Naive thymus-derived CD4-positive, alpha-beta T cell (primary cell): ENCODE measurements at regions not wholly inside any gene's neighbourhood (a gene's known extent, or its start where the extent isn't known, plus 50 kb on each side); places are given as distances from the start of the nearest gene placed in this dataset.
A peak's percentile ranks its signal among the peaks of the same experiment; 100 is the strongest.

Experiments used
- ATAC-seq: fragments of 150-1000 bp; cut with Tn5 transposase; 2 replicates; pipeline ENCODE4 v1.10.0; 2021; ENCODE audit warnings: mild to moderate bottlenecking, moderate library complexity
- CTCF ChIA-PET: fragments of 350-600 bp; sonication (Branson Sonifier 250); formaldehyde crosslinking; loops from one replicate; lab custom pipeline; 2021; ENCODE audit warnings: antibody characterized with exemption; lab: Charles Lee
- POLR2A ChIA-PET: fragments of 350-600 bp; sonication (Branson Sonifier 250); formaldehyde crosslinking; loops from one replicate; lab custom pipeline; 2021; ENCODE audit warnings: antibody characterized with exemption, inconsistent platforms; lab: Charles Lee
- DNase-seq, 9 donors: peaks; one replicate each; pipeline versions ENCODE4 v3.0.0 to v3.0.0-alpha.2; 2020 to 2022; ENCODE audit warnings: mixed read lengths in 1 of 9
- H3K27ac ChIP-seq: one replicate; pipeline ENCODE4 v1.7.0; 2013; ENCODE audit warnings: mild to moderate bottlenecking, low read depth, low read length, moderate library complexity
- H3K27me3 ChIP-seq, 2 donors: one replicate each; pipeline ENCODE4 v1.7.0; 2013; ENCODE audit warnings: low read length in 2 of 2, mild to moderate bottlenecking in 2 of 2, moderate library complexity in 2 of 2; ENCODE audit not compliant: control insufficient read depth in 2 of 2, insufficient read depth in 2 of 2
- H3K36me3 ChIP-seq, 3 experiments: 1 replicate in 2 of 3; 2 replicates in 1 of 3; pipeline ENCODE4 v1.7.0; 2013; ENCODE audit warnings: low read length in 3 of 3, mild to moderate bottlenecking in 3 of 3, moderate library complexity in 1 of 3; ENCODE audit not compliant: insufficient read depth in 3 of 3, control insufficient read depth in 2 of 3
- H3K4me1 ChIP-seq, 2 donors: one replicate each; pipeline ENCODE4 v1.7.0; 2013; ENCODE audit warnings: low read length in 2 of 2, mild to moderate bottlenecking in 2 of 2, moderate library complexity in 1 of 2; ENCODE audit not compliant: control insufficient read depth in 2 of 2, insufficient read depth in 2 of 2
- H3K4me3 ChIP-seq: 2 replicates; pipeline ENCODE4 v1.7.0; 2013; ENCODE audit warnings: mild to moderate bottlenecking, low read length
- H3K9me3 ChIP-seq, 3 experiments: 1 replicate in 2 of 3; 2 replicates in 1 of 3; pipeline ENCODE4 v1.7.0; 2013; ENCODE audit warnings: low read length in 3 of 3; ENCODE audit not compliant: control insufficient read depth in 2 of 3
- H3K27ac Mint-ChIP-seq, 9 donors: one replicate each; pipeline ENCODE4 v1.8.0; 2020 to 2022; ENCODE audit warnings: mixed read lengths in 9 of 9, mild to moderate bottlenecking in 8 of 9, moderate library complexity in 5 of 9, inconsistent platforms in 2 of 9
- H3K27me3 Mint-ChIP-seq, 5 donors: one replicate each; pipeline ENCODE4 v1.8.0; 2021 to 2022; ENCODE audit warnings: mixed read lengths in 5 of 5, mild to moderate bottlenecking in 1 of 5
- H3K36me3 Mint-ChIP-seq, 5 donors: one replicate each; pipeline ENCODE4 v1.8.0; 2020 to 2022; ENCODE audit warnings: mixed read lengths in 5 of 5, mild to moderate bottlenecking in 3 of 5, inconsistent platforms in 1 of 5
- H3K4me1 Mint-ChIP-seq, 7 donors: one replicate each; pipeline ENCODE4 v1.8.0; 2020 to 2022; ENCODE audit warnings: mixed read lengths in 7 of 7, mild to moderate bottlenecking in 3 of 7, inconsistent platforms in 1 of 7
- H3K4me3 Mint-ChIP-seq, 10 donors: one replicate each; pipeline ENCODE4 v1.8.0; 2020 to 2022; ENCODE audit warnings: mild to moderate bottlenecking in 10 of 10, mixed read lengths in 10 of 10, moderate library complexity in 6 of 10, inconsistent platforms in 2 of 10
- H3K9me3 Mint-ChIP-seq, 11 donors: one replicate each; pipeline ENCODE4 v1.8.0; 2020 to 2022; ENCODE audit warnings: mixed read lengths in 11 of 11, mild to moderate bottlenecking in 4 of 11, inconsistent platforms in 1 of 11, moderate library complexity in 1 of 11
- intact Hi-C, 2 donors: fragments of 100-400 bp; cut with micrococcal nuclease; formaldehyde crosslinking; loops; one replicate each; pipeline ENCODE4 v1.15.1; 2023

DNA sequence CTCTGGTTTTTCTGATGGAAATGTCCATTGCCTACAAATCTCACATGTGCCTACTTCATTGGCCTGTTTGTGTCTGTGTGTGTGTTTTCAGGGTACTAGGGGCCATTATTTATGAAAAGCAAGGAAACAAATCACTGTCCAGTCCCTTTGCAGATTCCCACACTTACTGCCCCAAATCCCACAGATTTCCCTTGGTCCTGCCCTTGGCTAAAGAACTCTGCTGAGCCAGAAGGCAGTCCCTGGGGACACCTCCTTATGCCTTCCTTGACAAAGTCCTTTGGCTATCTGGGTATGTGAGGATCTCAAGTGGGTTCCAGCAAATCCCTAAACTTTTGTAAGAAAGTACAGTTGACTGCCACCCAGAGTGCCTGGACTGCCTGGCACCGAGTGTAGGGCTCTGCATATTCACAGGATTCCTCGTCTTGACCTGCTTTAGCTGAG is 388.1 kb downstream of the BCAT1 start:
- peaks cover 0 to 12% (median 0%) of the 10 kb centered on the region in 5 donors for H3K36me3 Mint-ChIP-seq
- no peak overlapping the region for H3K27ac Mint-ChIP-seq
- ATAC-seq (no peak), DNase-seq (no peak)
- peaks cover 0 to 4% (median 0%) of the 10 kb centered on the region in 11 donors for H3K9me3 Mint-ChIP-seq
- intact Hi-C loops: loop anchor here in 1 of 2 donors (5.0 kb wide), 1 partner anchor 276 kb away; no protein-coding TSS in a partner anchor
- POLR2A ChIA-PET: no interaction called here
- CTCF ChIA-PET: no interaction called here
- no peaks in the 10 kb centered on the region for H3K4me1 ChIP-seq
- peak overlapping the region; percentile 63 to 93 (median 80) for H3K4me3 Mint-ChIP-seq
- no peaks in the 10 kb centered on the region for H3K36me3 ChIP-seq
- H3K27me3 Mint-ChIP-seq: peaks cover 66 to 76% (median 70%) of the 10 kb centered on the region in 5 donors
- no peaks in the 10 kb centered on the region for H3K9me3 ChIP-seq
- H3K4me3 ChIP-seq: no peak overlapping the region
- peaks cover 0 to 8% of the 10 kb centered on the region in 2 donors for H3K27me3 ChIP-seq
- peaks cover 14 to 31% (median 25%) of the 10 kb centered on the region in 7 donors for H3K4me1 Mint-ChIP-seq
- no peak overlapping the region for H3K27ac ChIP-seq

DNA sequence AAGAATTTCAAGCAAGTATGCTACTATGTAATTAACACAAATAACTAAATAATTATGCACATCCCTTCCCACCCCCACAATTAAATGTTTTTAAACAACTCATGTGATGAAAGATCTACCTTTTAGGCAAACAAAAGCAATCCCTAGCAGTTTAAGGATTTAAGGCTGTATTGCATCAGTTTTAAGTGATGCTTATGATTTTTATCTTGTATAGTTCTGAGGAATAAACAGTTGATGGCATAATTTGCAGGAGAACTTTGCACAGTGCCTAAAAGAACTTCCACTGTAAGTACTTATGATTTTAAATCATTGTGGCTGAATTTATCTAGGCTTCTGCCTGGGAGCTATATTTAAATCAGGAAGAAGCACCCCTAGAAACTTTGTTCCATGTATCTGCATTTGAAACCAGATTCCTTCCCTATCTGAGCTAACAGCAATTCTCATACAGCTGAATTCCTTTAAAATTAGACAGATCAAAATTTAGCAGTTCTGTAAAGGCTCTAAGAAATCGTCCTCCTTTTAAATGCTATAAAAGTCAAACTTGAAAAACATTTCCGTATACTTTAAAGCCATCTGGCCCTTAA is 388.6 kb downstream of the BCAT1 start:
- H3K27ac ChIP-seq: no peak overlapping the region
- CTCF ChIA-PET: interaction anchor here (0.5 kb wide), 1 partner anchor 51 kb away, joined by 4 read pairs; no protein-coding TSS in a partner anchor
- peaks cover 60 to 71% (median 66%) of the 10 kb centered on the region in 5 donors for H3K27me3 Mint-ChIP-seq
- intact Hi-C loops: loop anchor here in 1 of 2 donors (5.0 kb wide), 1 partner anchor 277 kb away; no protein-coding TSS in a partner anchor
- no peak overlapping the region for H3K27ac Mint-ChIP-seq
- peaks cover 0 to 4% of the 10 kb centered on the region in 2 donors for H3K27me3 ChIP-seq
- no peak overlapping the region for H3K4me3 ChIP-seq
- peaks cover 0 to 4% (median 0%) of the 10 kb centered on the region in 11 donors for H3K9me3 Mint-ChIP-seq
- H3K4me1 Mint-ChIP-seq: peaks cover 14 to 31% (median 25%) of the 10 kb centered on the region in 7 donors
- DNase-seq: no peak
- H3K36me3 Mint-ChIP-seq: peaks cover 0 to 12% (median 0%) of the 10 kb centered on the region in 5 donors
- no peak for ATAC-seq
- no peaks in the 10 kb centered on the region for H3K4me1 ChIP-seq
- H3K9me3 ChIP-seq: no peaks in the 10 kb centered on the region
- POLR2A ChIA-PET: no interaction called here
- no peaks in the 10 kb centered on the region for H3K36me3 ChIP-seq
- H3K4me3 Mint-ChIP-seq: peak overlapping the region in 2 of 10 donors; percentile 63 to 83

DNA sequence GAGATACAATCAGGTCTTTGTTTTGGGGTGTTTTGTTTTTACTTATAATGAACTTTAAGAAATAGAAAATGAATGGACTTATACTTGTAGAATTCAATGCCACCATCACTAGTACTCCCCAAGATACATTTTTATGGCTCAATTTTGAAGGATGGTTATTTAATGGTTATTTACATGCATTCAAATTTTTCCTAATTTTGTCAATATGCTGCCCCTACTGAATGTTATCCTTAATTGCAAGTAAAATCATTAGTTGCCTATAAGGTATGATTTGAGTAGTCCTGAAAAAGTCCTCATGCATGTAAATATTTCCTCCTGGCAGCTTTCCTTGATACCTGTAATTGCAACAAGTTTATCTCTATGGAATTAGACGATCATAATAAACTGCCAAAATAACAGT is 391.2 kb downstream of the BCAT1 start:
- Histone ChIP-seq H3K27me3 (no peaks in the 10 kb centered on the region), H3K4me1 (no peaks in the 10 kb centered on the region), H3K27ac (no peak overlapping the region), H3K9me3 (no peaks in the 10 kb centered on the region), H3K4me3 (no peak overlapping the region), H3K36me3 (no peaks in the 10 kb centered on the region)
- CTCF ChIA-PET: no interaction called here
- intact Hi-C loops: no loop called here
- Mint-ChIP-seq H3K4me3 (no peak overlapping the region), H3K36me3 (peaks cover 0 to 12% (median 0%) of the 10 kb centered on the region in 5 donors), H3K27ac (no peak overlapping the region), H3K4me1 (peaks cover 8 to 17% (median 15%) of the 10 kb centered on the region in 7 donors), H3K9me3 (peaks cover 0 to 9% (median 0%) of the 10 kb centered on the region in 11 donors), H3K27me3 (peaks cover 37 to 51% (median 49%) of the 10 kb centered on the region in 5 donors)
- DNase-seq (no peak), ATAC-seq (no peak)
- POLR2A ChIA-PET: no interaction called here

DNA sequence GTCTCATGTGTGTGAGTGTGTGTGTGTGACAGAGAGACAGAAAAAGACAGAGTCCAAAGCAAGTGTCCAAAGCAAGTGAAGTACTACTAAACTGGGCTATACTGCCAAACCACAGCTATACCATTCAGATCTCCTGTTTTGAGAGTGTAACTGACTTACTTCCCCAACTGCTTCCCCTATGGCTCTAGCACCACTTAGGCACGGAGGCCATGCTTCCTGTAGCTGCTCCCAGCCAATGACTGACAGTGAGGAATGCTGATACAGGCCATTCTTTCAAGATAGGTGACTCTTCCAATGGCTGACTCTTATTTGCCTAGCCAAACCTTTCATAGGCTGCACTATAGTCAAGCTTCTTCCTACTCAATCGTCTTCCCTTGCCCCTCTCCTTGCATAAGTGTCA is 393.2 kb downstream of the BCAT1 start:
- Histone ChIP-seq H3K9me3 (no peaks in the 10 kb centered on the region), H3K36me3 (no peaks in the 10 kb centered on the region), H3K27me3 (no peaks in the 10 kb centered on the region), H3K4me3 (no peak overlapping the region), H3K4me1 (no peaks in the 10 kb centered on the region), H3K27ac (no peak overlapping the region)
- Mint-ChIP-seq H3K4me3 (no peak overlapping the region), H3K36me3 (peaks cover 0 to 5% (median 0%) of the 10 kb centered on the region in 5 donors), H3K4me1 (no peaks in the 10 kb centered on the region), H3K9me3 (peaks cover 0 to 9% (median 1%) of the 10 kb centered on the region in 11 donors), H3K27ac (no peak overlapping the region), H3K27me3 (peaks cover 19 to 32% (median 31%) of the 10 kb centered on the region in 5 donors)
- ChIA-PET POLR2A (no interaction called here), CTCF (no interaction called here)
- ATAC-seq (no peak), DNase-seq (no peak)
- intact Hi-C loops: no loop called here

DNA sequence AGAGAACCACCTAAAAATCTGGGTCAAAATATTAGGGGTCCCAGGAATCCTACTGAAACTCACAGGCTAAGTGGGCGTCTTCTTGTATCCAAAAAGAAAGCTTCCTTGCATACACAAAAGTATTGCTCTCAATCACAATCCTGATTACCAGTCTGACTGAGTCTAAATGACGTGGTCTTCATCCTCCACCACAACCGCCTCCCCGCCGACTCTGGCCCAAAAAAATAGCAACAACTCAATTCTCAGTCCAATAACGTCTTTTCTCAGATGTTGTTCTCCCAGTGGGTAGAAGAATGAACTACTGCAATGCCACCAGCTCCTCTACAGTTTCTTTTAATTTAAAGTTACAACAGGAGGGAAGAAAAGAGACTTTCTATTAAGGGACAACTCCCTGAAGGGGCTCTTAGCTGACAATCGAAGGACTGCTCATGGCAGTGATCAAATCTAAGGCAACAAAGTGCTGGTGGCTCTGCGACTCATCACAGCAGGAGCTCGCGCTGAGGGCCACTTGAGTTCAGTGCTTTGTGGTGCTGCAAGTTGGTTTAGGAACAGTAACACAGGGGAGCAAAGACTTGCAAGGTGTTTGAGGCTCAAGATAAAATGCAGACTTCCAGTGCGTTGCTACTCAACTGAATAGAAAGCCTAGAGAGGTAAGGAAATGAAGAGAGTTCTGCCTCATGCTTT is 394.1 kb downstream of the BCAT1 start:
- no peak overlapping the region for H3K27ac ChIP-seq
- H3K27ac Mint-ChIP-seq: no peak overlapping the region
- no peaks in the 10 kb centered on the region for H3K4me1 ChIP-seq
- H3K9me3 Mint-ChIP-seq: peaks cover 0 to 9% (median 1%) of the 10 kb centered on the region in 11 donors
- no peak for DNase-seq
- POLR2A ChIA-PET: no interaction called here
- H3K4me3 Mint-ChIP-seq: no peak overlapping the region
- no peaks in the 10 kb centered on the region for H3K27me3 ChIP-seq
- peaks cover 9 to 23% (median 21%) of the 10 kb centered on the region in 5 donors for H3K27me3 Mint-ChIP-seq
- intact Hi-C loops: no loop called here
- peaks cover 0 to 3% (median 0%) of the 10 kb centered on the region in 5 donors for H3K36me3 Mint-ChIP-seq
- CTCF ChIA-PET: no interaction called here
- no peak overlapping the region for H3K4me3 ChIP-seq
- ATAC-seq: no peak
- no peaks in the 10 kb centered on the region for H3K4me1 Mint-ChIP-seq
- no peaks in the 10 kb centered on the region for H3K9me3 ChIP-seq
- no peaks in the 10 kb centered on the region for H3K36me3 ChIP-seq

DNA sequence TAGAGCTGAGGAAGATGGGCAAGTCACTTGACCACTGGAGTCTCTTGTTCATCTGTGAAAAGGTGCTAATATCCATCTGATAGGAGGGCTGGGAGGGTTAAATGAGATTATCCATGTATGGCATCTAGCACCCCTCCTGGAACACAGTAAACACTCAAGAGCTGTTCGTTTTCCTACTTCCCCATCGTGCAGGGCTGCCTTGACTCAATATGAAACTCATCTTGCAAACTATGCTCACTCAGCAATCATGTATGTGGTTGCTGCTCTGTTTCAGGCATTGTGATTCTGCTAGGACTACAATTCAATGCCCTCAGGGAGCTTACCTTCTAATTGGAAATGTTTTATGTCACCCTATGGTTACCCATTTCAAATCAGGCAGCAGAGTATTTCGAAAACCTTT is 395.6 kb downstream of the BCAT1 start:
- H3K4me3 Mint-ChIP-seq: no peak overlapping the region
- no peaks in the 10 kb centered on the region for H3K4me1 ChIP-seq
- POLR2A ChIA-PET: no interaction called here
- no peaks in the 10 kb centered on the region for H3K27me3 ChIP-seq
- no peak for ATAC-seq
- H3K27ac ChIP-seq: no peak overlapping the region
- H3K9me3 Mint-ChIP-seq: peaks cover 0 to 19% (median 2%) of the 10 kb centered on the region in 11 donors
- no peaks in the 10 kb centered on the region for H3K36me3 ChIP-seq
- H3K9me3 ChIP-seq: no peaks in the 10 kb centered on the region
- intact Hi-C loops: no loop called here
- H3K4me1 Mint-ChIP-seq: peaks cover 0 to 1% (median 0%) of the 10 kb centered on the region in 7 donors
- no peak for DNase-seq
- CTCF ChIA-PET: no interaction called here
- H3K27ac Mint-ChIP-seq: no peak overlapping the region
- no peaks in the 10 kb centered on the region for H3K36me3 Mint-ChIP-seq
- H3K27me3 Mint-ChIP-seq: peaks cover 0 to 15% (median 11%) of the 10 kb centered on the region in 5 donors
- H3K4me3 ChIP-seq: no peak overlapping the region
